B cell (primary cell): ENCODE measurements at regions not wholly inside any gene's neighbourhood (a gene's known extent, or its start where the extent isn't known, plus 50 kb on each side); places are given as distances from the start of the nearest gene placed in this dataset.

Source experiments
- ATAC-seq: fragments of 200-7000 bp; cut with Tn5 transposase; one replicate; pipeline ENCODE4 v1.10.0; 2021; ENCODE audit warnings: low read depth, mild to moderate bottlenecking, moderate number of reproducible peaks, moderate library complexity
- CTCF ChIA-PET: fragments of 350-600 bp; sonication (Branson Sonifier 250); formaldehyde crosslinking; loops from one replicate; lab custom pipeline; 2021; ENCODE audit warnings: antibody characterized with exemption, inconsistent platforms; lab: Charles Lee
- POLR2A ChIA-PET: fragments of 350-600 bp; sonication (Branson Sonifier 250); formaldehyde crosslinking; loops from one replicate; lab custom pipeline; 2021; ENCODE audit warnings: antibody characterized with exemption; lab: Charles Lee
- DNase-seq: peaks from one replicate; pipeline ENCODE4 v3.0.0; 2013
- H2AFZ ChIP-seq: 2 replicates; pipeline ENCODE4 v1.6.1; 2012; ENCODE audit warnings: mild to moderate bottlenecking, low read depth, low read length; ENCODE audit not compliant: insufficient read depth, poor library complexity, severe bottlenecking
- H3K27ac ChIP-seq, 2 donors: 1 replicate in 1 of 2; 2 replicates in 1 of 2; pipeline ENCODE4 v1.5.1; 2012 to 2013; ENCODE audit warnings: low read length in 2 of 2, mild to moderate bottlenecking in 2 of 2, moderate library complexity in 1 of 2
- H3K27me3 ChIP-seq, 4 experiments: fragments of 200-600 bp in 1 of 4; sonication (generic) in 1 of 4; replicated peaks in 1 of 4; 1 replicate in 2 of 4; 2 replicates in 2 of 4; pipeline versions ENCODE4 v1.6.1 to v1.7.0; 2013 to 2016; ENCODE audit warnings: low read length in 3 of 4, mild to moderate bottlenecking in 2 of 4, mixed read lengths in 1 of 4, moderate library complexity in 1 of 4; ENCODE audit not compliant: insufficient read depth in 4 of 4, control insufficient read depth in 3 of 4; ENCODE audit errors: control extremely low read depth in 1 of 4
- H3K36me3 ChIP-seq, 2 experiments: replicated peaks in 1 of 2; 1 replicate in 1 of 2; 2 replicates in 1 of 2; pipeline versions ENCODE4 v1.6.1 to v1.7.1; 2013; ENCODE audit warnings: low read length in 1 of 2; ENCODE audit not compliant: insufficient read depth in 2 of 2, control insufficient read depth in 1 of 2; ENCODE audit errors: control extremely low read depth in 1 of 2, extremely low read depth in 1 of 2
- H3K4me1 ChIP-seq, 2 donors: fragments of 200-600 bp in 1 of 2; sonication (generic) in 1 of 2; 1 replicate in 1 of 2; 2 replicates in 1 of 2; pipeline versions ENCODE4 v1.5.1 to v1.6.1; 2013 to 2017; ENCODE audit warnings: low read length in 2 of 2; ENCODE audit not compliant: control insufficient read depth in 2 of 2, insufficient read depth in 2 of 2
- H3K4me2 ChIP-seq: replicated peaks from 2 replicates; pipeline ENCODE3; 2012; ENCODE audit warnings: mild to moderate bottlenecking, low read depth, low read length; ENCODE audit not compliant: poor library complexity, severe bottlenecking
- H3K4me3 ChIP-seq, 5 experiments: fragments of 200-600 bp in 1 of 5; sonication (generic) in 1 of 5; 1 replicate in 3 of 5; 2 replicates in 2 of 5; pipeline versions ENCODE4 v1.5.1 to v1.7.0; 2011 to 2016; ENCODE audit warnings: low read length in 4 of 5, mild to moderate bottlenecking in 4 of 5, low read depth in 2 of 5, control low read depth in 1 of 5, moderate library complexity in 1 of 5; ENCODE audit not compliant: insufficient read depth in 1 of 5; ENCODE audit errors: control extremely low read depth in 1 of 5, extremely low read depth in 1 of 5
- H3K79me2 ChIP-seq: fragments of 200-600 bp; sonication (generic); one replicate; pipeline ENCODE4 v1.6.0; 2016; ENCODE audit warnings: low read length; ENCODE audit not compliant: control insufficient read depth, insufficient read depth
- H3K9ac ChIP-seq: fragments of 200-600 bp; sonication (generic); 2 replicates; pipeline ENCODE4 v1.6.1; 2017; ENCODE audit warnings: mild to moderate bottlenecking, low read length, moderate library complexity
- H3K9me3 ChIP-seq, 3 donors: one replicate each; pipeline versions ENCODE4 v1.6.1 to v1.7.1; 2013; ENCODE audit warnings: low read length in 2 of 3; ENCODE audit not compliant: control insufficient read depth in 2 of 3, insufficient read depth in 1 of 3; ENCODE audit errors: control extremely low read depth in 1 of 3
- H4K20me1 ChIP-seq: 2 replicates; pipeline ENCODE4 v1.6.0; 2012; ENCODE audit warnings: mild to moderate bottlenecking, low read length; ENCODE audit not compliant: insufficient read depth, control insufficient read depth, poor library complexity, severe bottlenecking
- H3K27ac Mint-ChIP-seq: one replicate; pipeline ENCODE4 v1.8.0; 2021; ENCODE audit warnings: mixed read lengths
- H3K27me3 Mint-ChIP-seq: one replicate; pipeline ENCODE4 v1.8.0; 2021; ENCODE audit warnings: mixed read lengths
- H3K4me1 Mint-ChIP-seq: one replicate; pipeline ENCODE4 v1.8.0; 2021; ENCODE audit warnings: mixed read lengths
- H3K4me3 Mint-ChIP-seq: one replicate; pipeline ENCODE4 v1.8.0; 2021; ENCODE audit warnings: mixed read lengths
- H3K9me3 Mint-ChIP-seq: one replicate; pipeline ENCODE4 v1.8.0; 2022; ENCODE audit warnings: mixed read lengths; ENCODE audit not compliant: insufficient read depth
- CTCF ChIP-seq: fragments of 200-600 bp; IDR thresholded peaks from one replicate; pipeline ENCODE4 v1.8.0; 2022; ENCODE audit warnings: antibody characterized with exemption, mild to moderate bottlenecking
- EZH2 ChIP-seq: IDR thresholded peaks from 2 replicates; pipeline ENCODE4 v1.6.1; 2012; ENCODE audit warnings: borderline replicate concordance, low read depth, mild to moderate bottlenecking, moderate library complexity, low read length; ENCODE audit not compliant: insufficient read depth, poor library complexity, severe bottlenecking
- WGBS: methylation state at CpG from one replicate; pipeline ENCODE4 v1.1.5; 2013; ENCODE audit warnings: missing lambda C conversion rate; ENCODE audit not compliant: insufficient coverage; 5-methylcytosine and 5-hydroxymethylcytosine counted together
- intact Hi-C: fragments of 100-400 bp; cut with micrococcal nuclease; formaldehyde crosslinking; loops from one replicate; pipeline ENCODE4 v1.10.0; 2022

GRCh38 chr17:68762911-68763310, 161.7 kb upstream of the FAM20A start:
- H3K4me3 Mint-ChIP-seq: no peak overlapping the region
- Histone ChIP-seq H3K4me3 (no peak overlapping the region), H3K36me3 (no peaks in the 10 kb centered on the region), H3K27me3 (no peaks in the 10 kb centered on the region), H3K9ac (no peak overlapping the region), H3K4me1 (no peaks in the 10 kb centered on the region), H3K4me2 (no peak overlapping the region), H3K9me3 (no peaks in the 10 kb centered on the region), H3K27ac (no peak overlapping the region), H2AFZ (no peak overlapping the region), H4K20me1 (no peaks in the 10 kb centered on the region), H3K79me2 (no peaks in the 10 kb centered on the region)
- H3K9me3 Mint-ChIP-seq: peaks cover 2% of the 10 kb centered on the region
- WGBS: 60% methylated on average over 1 of the region's 2 CpGs
- ATAC-seq (no peak), DNase-seq (no peak)
- TF ChIP-seq EZH2 (no peak), CTCF (no peak)
- ChIA-PET CTCF (no interaction called here), POLR2A (no interaction called here)
- H3K27ac Mint-ChIP-seq: no peak overlapping the region
- no peaks in the 10 kb centered on the region for H3K27me3 Mint-ChIP-seq
- H3K4me1 Mint-ChIP-seq: no peaks in the 10 kb centered on the region
- intact Hi-C loops: no loop called here

- no peaks in the 10 kb centered on the region for H3K36me3 ChIP-seq
- no peaks in the 10 kb centered on the region for H3K4me1 Mint-ChIP-seq
- no peaks in the 10 kb centered on the region for H3K4me1 ChIP-seq
- H3K27me3 Mint-ChIP-seq: no peaks in the 10 kb centered on the region
- ATAC-seq: no peak
- WGBS: 64% methylated on average over 2 of the region's 4 CpGs
- no peak overlapping the region for H3K27ac Mint-ChIP-seq
- no peak overlapping the region for H3K27ac ChIP-seq
- TF ChIP-seq EZH2 (no peak), CTCF (no peak)
- CTCF ChIA-PET: no interaction called here
- H4K20me1 ChIP-seq: no peaks in the 10 kb centered on the region
- no peak overlapping the region for H3K4me2 ChIP-seq
- no peak overlapping the region for H3K4me3 ChIP-seq
- H3K79me2 ChIP-seq: no peaks in the 10 kb centered on the region
- H2AFZ ChIP-seq: peak overlapping the region; percentile 3
- no peak for DNase-seq
- H3K9me3 ChIP-seq: no peaks in the 10 kb centered on the region
- POLR2A ChIA-PET: no interaction called here
- H3K4me3 Mint-ChIP-seq: no peak overlapping the region
- H3K27me3 ChIP-seq: no peaks in the 10 kb centered on the region
- intact Hi-C loops: no loop called here
- H3K9me3 Mint-ChIP-seq: peaks cover 4% of the 10 kb centered on the region
- H3K9ac ChIP-seq: no peak overlapping the region
Measured at GRCh38 chr17:68760141-68760475, 158.9 kb upstream of the FAM20A start.
